A549 (cell line): ENCODE measurements at regions not wholly inside any gene's neighbourhood (a gene's known extent, or its start where the extent isn't known, plus 50 kb on each side); places are given as distances from the start of the nearest gene placed in this dataset.
A peak's percentile ranks its signal among the peaks of the same experiment; 100 is the strongest.

Source experiments
- ATAC-seq, 2 experiments: fragments of 200-7000 bp in 1 of 2; fragments of >200 bp in 1 of 2; cut with Nextera tagmentation in 1 of 2; cut with Tn5 transposase in 1 of 2; 3 replicates each; pipeline versions ENCODE4 v1.8.0 to v1.9.1; 2018 to 2020; ENCODE audit warnings: mild to moderate bottlenecking in 1 of 2, moderate library complexity in 1 of 2
- CTCF ChIA-PET: fragments of 300-600 bp; sonication (Branson Sonifier 250); formaldehyde crosslinking; extraction: SDS; loops from one replicate; lab custom pipeline; 2021; ENCODE audit warnings: antibody characterized with exemption, inconsistent platforms; lab: Yijun Ruan, JAX
- POLR2A ChIA-PET: fragments of 350-600 bp; formaldehyde crosslinking; extraction: SDS; loops from one replicate; lab custom pipeline; 2021; ENCODE audit warnings: antibody characterized with exemption, inconsistent platforms; lab: Yijun Ruan, JAX
- DNase-seq, 2 experiments: peaks; one replicate each; pipeline versions ENCODE4 v3.0.0 to v3.0.0-alpha.2; 2011 to 2016; ENCODE audit warnings: low read depth in 1 of 2, low spot score in 1 of 2
- FAIRE-seq: peaks from 2 replicates; lab custom pipeline; 2011; peaks lifted over from hg19 to GRCh38; lab: Jason Lieb, UNC
- H3K27ac ChIP-seq, 2 experiments: fragments of >200 bp; sonication (Bioruptor Twin); formaldehyde crosslinking; 3 replicates each; pipeline ENCODE4 v1.5.1; 2016 to 2017
- H3K4me1 ChIP-seq: fragments of >200 bp; sonication (Bioruptor Twin); formaldehyde crosslinking; 3 replicates; pipeline ENCODE4 v1.6.1; 2016
- H3K4me2 ChIP-seq: fragments of >200 bp; sonication (Bioruptor Twin); formaldehyde crosslinking; 3 replicates; pipeline ENCODE4 v1.6.1; 2016
- H3K4me3 ChIP-seq: fragments of >200 bp; sonication (Bioruptor Twin); formaldehyde crosslinking; 3 replicates; pipeline ENCODE4 v1.5.1; 2016
- H3K9me3 ChIP-seq: fragments of >200 bp; sonication (Bioruptor Twin); formaldehyde crosslinking; 3 replicates; pipeline ENCODE4 v1.6.1; 2016
- BHLHE40 ChIP-seq: IDR thresholded peaks from 2 replicates; pipeline ENCODE4 v1.6.1; 2012; ENCODE audit warnings: low read depth, low read length, inconsistent platforms
- CBX2 ChIP-seq: fragments of 200-600 bp; sonication (generic); IDR thresholded peaks from 2 replicates; pipeline ENCODE4 v1.6.1; 2016; ENCODE audit warnings: low read depth, mild to moderate bottlenecking, borderline replicate concordance
- CEBPB ChIP-seq, 2 experiments: fragments of >200 bp in 1 of 2; sonication (Bioruptor Twin) in 1 of 2; formaldehyde crosslinking in 1 of 2; IDR thresholded peaks; 2 replicates each; pipeline ENCODE4 v1.6.1; 2012 to 2016
- CHD2 ChIP-seq: fragments of 150-350 bp; IDR thresholded peaks from 2 replicates; pipeline ENCODE4 v1.6.1; 2014; ENCODE audit warnings: low read length; ENCODE audit not compliant: partially characterized antibody
- CHD4 ChIP-seq: fragments of 200-600 bp; sonication (generic); IDR thresholded peaks from 2 replicates; pipeline ENCODE4 v1.6.1; 2016; ENCODE audit warnings: antibody characterized with exemption, mild to moderate bottlenecking, borderline replicate concordance
- CTCF ChIP-seq: fragments of >200 bp; sonication (Bioruptor Twin); formaldehyde crosslinking; IDR thresholded peaks from 3 replicates; pipeline ENCODE4 v1.5.1; 2016
- EHMT2 ChIP-seq: fragments of 200-600 bp; sonication (generic); IDR thresholded peaks from 2 replicates; pipeline ENCODE4 v1.6.1; 2016; ENCODE audit warnings: antibody characterized with exemption, low read depth, mild to moderate bottlenecking, moderate library complexity
- EP300 ChIP-seq, 2 experiments: fragments of >200 bp; sonication (Bioruptor Twin); formaldehyde crosslinking; IDR thresholded peaks; 2 replicates in 1 of 2; 3 replicates in 1 of 2; pipeline ENCODE4 v1.6.1; 2016 to 2017
- FOSL2 ChIP-seq, 2 experiments: fragments of 450-650 bp in 1 of 2; fragments of >200 bp in 1 of 2; sonication (Bioruptor Twin) in 1 of 2; formaldehyde crosslinking; IDR thresholded peaks; 2 replicates each; pipeline versions ENCODE4 v1.5.0 to v1.6.1; 2016 to 2020; ENCODE audit warnings: mild to moderate bottlenecking in 1 of 2, moderate library complexity in 1 of 2
- HEYL ChIP-seq: fragments of 250-450 bp; sonication (Bioruptor Pico); IDR thresholded peaks from 2 replicates; pipeline ENCODE4 v1.8.0; 2021; ENCODE audit warnings: mild to moderate bottlenecking, moderate library complexity
- KDM1A ChIP-seq: fragments of 200-600 bp; sonication (generic); IDR thresholded peaks from 2 replicates; pipeline ENCODE4 v1.6.1; 2016; ENCODE audit warnings: low read depth, mild to moderate bottlenecking
- KDM5A ChIP-seq: fragments of 200-600 bp; sonication (generic); IDR thresholded peaks from 2 replicates; pipeline ENCODE4 v1.6.1; 2016; ENCODE audit warnings: antibody characterized with exemption, mild to moderate bottlenecking
- MAFK ChIP-seq: fragments of 450-650 bp; IDR thresholded peaks from 2 replicates; pipeline ENCODE4 v1.6.1; 2014; ENCODE audit not compliant: partially characterized antibody
- MAX ChIP-seq: IDR thresholded peaks from 2 replicates; pipeline ENCODE4 v1.6.1; 2012
- PHF8 ChIP-seq: fragments of 200-600 bp; sonication (generic); IDR thresholded peaks from 2 replicates; pipeline ENCODE4 v1.6.1; 2016; ENCODE audit warnings: low read depth, mild to moderate bottlenecking, antibody characterized with exemption, moderate library complexity, borderline replicate concordance
- POLR2AphosphoS2 ChIP-seq: conservative IDR thresholded peaks from 2 replicates; pipeline ENCODE4 v1.6.1; 2012; ENCODE audit warnings: low read length, improper control_type of control experiment, inconsistent platforms
- RAD21 ChIP-seq, 2 experiments: fragments of >200 bp in 1 of 2; sonication (Bioruptor Twin) in 1 of 2; formaldehyde crosslinking in 1 of 2; IDR thresholded peaks in 1 of 2; conservative IDR thresholded peaks in 1 of 2; 2 replicates in 1 of 2; 3 replicates in 1 of 2; pipeline ENCODE4 v1.6.1; 2012 to 2018; ENCODE audit warnings: inconsistent platforms in 1 of 2
- RCOR1 ChIP-seq: fragments of 150-350 bp; IDR thresholded peaks from 2 replicates; pipeline ENCODE4 v1.6.1; 2014; ENCODE audit warnings: antibody characterized with exemption, low read length, low read depth
- RFX5 ChIP-seq: fragments of 450-650 bp; IDR thresholded peaks from 2 replicates; pipeline ENCODE4 v1.7.1; 2014; ENCODE audit warnings: antibody characterized with exemption, mild to moderate bottlenecking, moderate library complexity
- SMC3 ChIP-seq: fragments of >200 bp; sonication (Bioruptor Twin); formaldehyde crosslinking; IDR thresholded peaks from 3 replicates; pipeline ENCODE4 v1.6.1; 2018; ENCODE audit warnings: inconsistent platforms
- WGBS: methylation state at CpG from one replicate; pipeline ENCODE4 v1.1.6; 2017; ENCODE audit errors: missing lambda C conversion rate; 5-methylcytosine and 5-hydroxymethylcytosine counted together
- TF ChIP-seq, protein P1 (sequence below): fragments of 450-650 bp; IDR thresholded peaks from 2 replicates; pipeline ENCODE4 v1.6.1; 2014; ENCODE audit warnings: antibody characterized with exemption
- TF ChIP-seq, protein P2 (sequence below): fragments of 200-600 bp; sonication (generic); IDR thresholded peaks from 2 replicates; pipeline ENCODE4 v1.6.1; 2016; ENCODE audit warnings: antibody characterized with exemption, mild to moderate bottlenecking, moderate library complexity
- TF ChIP-seq, protein P3 (sequence below): IDR thresholded peaks from 2 replicates; pipeline ENCODE4 v1.6.1; 2012; ENCODE audit warnings: low read depth, borderline replicate concordance

DNA sequence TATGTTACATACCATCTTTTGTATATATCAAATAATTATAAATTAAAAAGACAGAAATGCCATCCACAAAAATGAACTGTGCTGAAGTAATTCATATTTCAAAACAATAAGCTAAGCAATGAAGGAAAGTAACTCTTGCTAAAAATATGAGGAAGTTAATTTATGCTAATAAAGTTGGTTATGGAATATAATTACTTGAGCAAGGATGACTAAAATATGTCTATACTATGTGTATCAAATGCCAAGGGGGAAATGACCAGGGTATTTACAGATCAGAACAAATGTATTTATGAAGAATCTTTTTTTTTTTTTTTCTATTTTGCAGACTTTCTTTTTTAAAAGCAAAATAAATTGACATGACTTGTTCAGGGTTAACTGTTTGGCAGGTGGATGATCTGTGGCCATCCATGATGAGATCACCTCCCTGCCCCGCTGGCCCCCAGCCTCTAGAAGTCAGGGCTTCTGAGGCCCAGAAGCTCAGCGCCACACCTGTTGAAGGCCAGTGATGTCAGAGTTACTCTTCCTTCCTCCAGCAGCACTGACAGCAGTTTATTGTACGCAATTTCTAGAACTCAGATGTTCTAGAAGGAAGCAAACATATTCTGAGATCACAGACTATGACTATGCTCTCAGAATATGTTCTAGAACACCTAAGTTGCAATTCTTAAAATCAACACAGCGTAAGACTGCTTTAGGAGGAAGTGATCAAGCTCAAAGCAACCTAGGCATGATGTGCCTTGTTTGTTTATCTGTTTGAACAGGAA, 196.1 kb upstream of the KLF14 start:
- peak; percentile 50 to 56 for ATAC-seq
- H3K4me3 ChIP-seq = no peak overlapping the region
- H3K4me1 ChIP-seq = peaks cover 84% of the 10 kb centered on the region
- H3K9me3 ChIP-seq = no peaks in the 10 kb centered on the region
- peak in 1 of 2 experiments; percentile 77 for DNase-seq
- ChIA-PET POLR2A (interaction anchor here (1.0 to 2.4 kb wide), 7 partner anchors 9 to 33 kb away, joined by 3 to 7 read pairs (median 5); no protein-coding TSS in a partner anchor), CTCF (interaction anchor here (0.7 to 6.3 kb wide), 8 partner anchors 9 to 110 kb away, joined by 3 to 54 read pairs (median 10); no protein-coding TSS in a partner anchor)
- 13% methylated on average over 4 of the region's 4 CpGs for WGBS
- FAIRE-seq = no peak
- TF ChIP-seq BHLHE40 = no peak
- no peak for TF ChIP-seq POLR2AphosphoS2
- TF ChIP-seq MAFK = no peak
- TF ChIP-seq EP300 (IDR thresholded peaks at IDR 0.05) = peak in 1 of 2 experiments; percentile 20; a peak in 1 of 5 replicates
- TF ChIP-seq CTCF = no peak
- TF ChIP-seq EHMT2 = no peak
- TF ChIP-seq, protein P1, sequence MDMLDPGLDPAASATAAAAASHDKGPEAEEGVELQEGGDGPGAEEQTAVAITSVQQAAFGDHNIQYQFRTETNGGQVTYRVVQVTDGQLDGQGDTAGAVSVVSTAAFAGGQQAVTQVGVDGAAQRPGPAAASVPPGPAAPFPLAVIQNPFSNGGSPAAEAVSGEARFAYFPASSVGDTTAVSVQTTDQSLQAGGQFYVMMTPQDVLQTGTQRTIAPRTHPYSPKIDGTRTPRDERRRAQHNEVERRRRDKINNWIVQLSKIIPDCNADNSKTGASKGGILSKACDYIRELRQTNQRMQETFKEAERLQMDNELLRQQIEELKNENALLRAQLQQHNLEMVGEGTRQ = no peak
- no peak for TF ChIP-seq HEYL
- 0 out of 2 replicates have a peak, but pooled peaks have one; percentile 29 for TF ChIP-seq MAX
- TF ChIP-seq CHD2 = no peak
- no peak for TF ChIP-seq PHF8
- TF ChIP-seq FOSL2 (IDR thresholded peaks at IDR 0.05) = no peak
- peak; percentile 70 for TF ChIP-seq FOSL2 (CRISPR knock-in tag; IDR thresholded peaks at IDR 0.05)
- no peak for TF ChIP-seq RFX5
- TF ChIP-seq CHD4 = no peak
- no peak for TF ChIP-seq CBX2
- TF ChIP-seq RAD21 (conservative IDR thresholded peaks at IDR 0.05 in 1 of 2, IDR thresholded peaks at IDR 0.05 in 1 of 2) = no peak
- no peak for TF ChIP-seq KDM5A
- no peak for TF ChIP-seq KDM1A
- TF ChIP-seq CEBPB (IDR thresholded peaks at IDR 0.05) = no peak
- TF ChIP-seq, protein P2, sequence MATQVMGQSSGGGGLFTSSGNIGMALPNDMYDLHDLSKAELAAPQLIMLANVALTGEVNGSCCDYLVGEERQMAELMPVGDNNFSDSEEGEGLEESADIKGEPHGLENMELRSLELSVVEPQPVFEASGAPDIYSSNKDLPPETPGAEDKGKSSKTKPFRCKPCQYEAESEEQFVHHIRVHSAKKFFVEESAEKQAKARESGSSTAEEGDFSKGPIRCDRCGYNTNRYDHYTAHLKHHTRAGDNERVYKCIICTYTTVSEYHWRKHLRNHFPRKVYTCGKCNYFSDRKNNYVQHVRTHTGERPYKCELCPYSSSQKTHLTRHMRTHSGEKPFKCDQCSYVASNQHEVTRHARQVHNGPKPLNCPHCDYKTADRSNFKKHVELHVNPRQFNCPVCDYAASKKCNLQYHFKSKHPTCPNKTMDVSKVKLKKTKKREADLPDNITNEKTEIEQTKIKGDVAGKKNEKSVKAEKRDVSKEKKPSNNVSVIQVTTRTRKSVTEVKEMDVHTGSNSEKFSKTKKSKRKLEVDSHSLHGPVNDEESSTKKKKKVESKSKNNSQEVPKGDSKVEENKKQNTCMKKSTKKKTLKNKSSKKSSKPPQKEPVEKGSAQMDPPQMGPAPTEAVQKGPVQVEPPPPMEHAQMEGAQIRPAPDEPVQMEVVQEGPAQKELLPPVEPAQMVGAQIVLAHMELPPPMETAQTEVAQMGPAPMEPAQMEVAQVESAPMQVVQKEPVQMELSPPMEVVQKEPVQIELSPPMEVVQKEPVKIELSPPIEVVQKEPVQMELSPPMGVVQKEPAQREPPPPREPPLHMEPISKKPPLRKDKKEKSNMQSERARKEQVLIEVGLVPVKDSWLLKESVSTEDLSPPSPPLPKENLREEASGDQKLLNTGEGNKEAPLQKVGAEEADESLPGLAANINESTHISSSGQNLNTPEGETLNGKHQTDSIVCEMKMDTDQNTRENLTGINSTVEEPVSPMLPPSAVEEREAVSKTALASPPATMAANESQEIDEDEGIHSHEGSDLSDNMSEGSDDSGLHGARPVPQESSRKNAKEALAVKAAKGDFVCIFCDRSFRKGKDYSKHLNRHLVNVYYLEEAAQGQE = no peak
- TF ChIP-seq SMC3 = no peak
- TF ChIP-seq, protein P3, sequence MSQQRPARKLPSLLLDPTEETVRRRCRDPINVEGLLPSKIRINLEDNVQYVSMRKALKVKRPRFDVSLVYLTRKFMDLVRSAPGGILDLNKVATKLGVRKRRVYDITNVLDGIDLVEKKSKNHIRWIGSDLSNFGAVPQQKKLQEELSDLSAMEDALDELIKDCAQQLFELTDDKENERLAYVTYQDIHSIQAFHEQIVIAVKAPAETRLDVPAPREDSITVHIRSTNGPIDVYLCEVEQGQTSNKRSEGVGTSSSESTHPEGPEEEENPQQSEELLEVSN = no peak
- no peak for TF ChIP-seq RCOR1
- H3K27ac ChIP-seq = peak overlapping the region; percentile 75 to 85
- peak overlapping the region; percentile 52 for H3K4me2 ChIP-seq
